GM23338 (cell line): ENCODE measurements at regions not wholly inside any gene's neighbourhood (a gene's known extent, or its start where the extent isn't known, plus 50 kb on each side); places are given as distances from the start of the nearest gene placed in this dataset.

Experiments
- ATAC-seq: fragments of 200-7000 bp; cut with Tn5 transposase; 3 replicates; pipeline ENCODE4 v1.9.1; 2020
- DNase-seq: peaks from one replicate; pipeline ENCODE4 v3.0.0-alpha.2; 2015; ENCODE audit warnings: low spot score
- H2AFZ ChIP-seq: fragments of 200-600 bp; sonication (generic); 2 replicates; pipeline ENCODE4 v1.8.0; 2016; ENCODE audit warnings: antibody characterized with exemption, mild to moderate bottlenecking, moderate library complexity
- H3F3A ChIP-seq: fragments of 200-600 bp; sonication (generic); replicated peaks from 2 replicates; pipeline ENCODE4 v1.8.0; 2017; ENCODE audit warnings: antibody characterized with exemption, mixed run types, low read depth
- H3K27ac ChIP-seq: fragments of 200-600 bp; sonication (generic); 2 replicates; pipeline ENCODE4 v1.6.1; 2016; ENCODE audit warnings: low read depth
- H3K27me3 ChIP-seq: fragments of 200-600 bp; sonication (generic); 2 replicates; pipeline ENCODE4 v1.8.0; 2016; ENCODE audit warnings: mild to moderate bottlenecking, mixed run types, moderate library complexity; ENCODE audit not compliant: insufficient read depth
- H3K36me3 ChIP-seq: fragments of 200-600 bp; sonication (generic); 2 replicates; pipeline ENCODE4 v1.8.0; 2016; ENCODE audit warnings: mild to moderate bottlenecking; ENCODE audit not compliant: insufficient read depth
- H3K4me1 ChIP-seq: fragments of 200-600 bp; sonication (generic); 2 replicates; pipeline ENCODE4 v1.8.0; 2016; ENCODE audit warnings: mild to moderate bottlenecking, moderate library complexity; ENCODE audit not compliant: insufficient read depth
- H3K4me2 ChIP-seq: fragments of 200-600 bp; sonication (generic); 2 replicates; pipeline ENCODE4 v1.7.1; 2017; ENCODE audit warnings: mixed run types
- H3K4me3 ChIP-seq: fragments of 200-600 bp; sonication (generic); 2 replicates; pipeline ENCODE4 v1.6.1; 2016; ENCODE audit warnings: mixed run types
- H3K79me2 ChIP-seq: fragments of 200-600 bp; sonication (generic); replicated peaks from 2 replicates; pipeline ENCODE4 v1.8.0; 2017; ENCODE audit warnings: mild to moderate bottlenecking; ENCODE audit not compliant: insufficient read depth
- H3K9me2 ChIP-seq: fragments of 200-600 bp; sonication (generic); 2 replicates; pipeline ENCODE4 v1.8.0; 2017; ENCODE audit not compliant: insufficient read depth
- H4K20me1 ChIP-seq: fragments of 200-600 bp; sonication (generic); replicated peaks from 2 replicates; pipeline ENCODE4 v1.8.0; 2017; ENCODE audit warnings: mild to moderate bottlenecking; ENCODE audit not compliant: insufficient read depth
- H3K27ac Mint-ChIP-seq: 2 replicates; pipeline ENCODE4 v1.8.0; 2020; ENCODE audit warnings: inconsistent platforms, mild to moderate bottlenecking, moderate library complexity, mixed read lengths
- H3K27me3 Mint-ChIP-seq: 3 replicates; pipeline ENCODE4 v1.8.0; 2022; ENCODE audit warnings: low read depth, mild to moderate bottlenecking, moderate library complexity, mixed read lengths, inconsistent platforms; ENCODE audit not compliant: insufficient read depth, poor library complexity
- H3K36me3 Mint-ChIP-seq: 3 replicates; pipeline ENCODE4 v1.8.0; 2021; ENCODE audit warnings: low read depth, mild to moderate bottlenecking, inconsistent platforms, moderate library complexity, mixed read lengths
- H3K4me1 Mint-ChIP-seq: 3 replicates; pipeline ENCODE4 v1.8.0; 2020; ENCODE audit warnings: mild to moderate bottlenecking, inconsistent platforms, mixed read lengths
- H3K4me3 Mint-ChIP-seq: 3 replicates; pipeline ENCODE4 v1.8.0; 2021; ENCODE audit warnings: moderate library complexity, mild to moderate bottlenecking, inconsistent platforms, mixed read lengths
- H3K9me3 Mint-ChIP-seq: 3 replicates; pipeline ENCODE4 v1.8.0; 2020; ENCODE audit warnings: moderate library complexity, mild to moderate bottlenecking, inconsistent platforms, mixed read lengths
- CREB1 ChIP-seq: fragments of 250-450 bp; sonication (Bioruptor Pico); IDR thresholded peaks from 2 replicates; pipeline ENCODE4 v1.5.0; 2020; ENCODE audit warnings: low read depth, mild to moderate bottlenecking, moderate library complexity
- EZH2phosphoT487 ChIP-seq: fragments of 200-600 bp; sonication (generic); IDR thresholded peaks from one replicate; pipeline ENCODE4 v1.8.1; 2018; ENCODE audit warnings: antibody characterized with exemption; ENCODE audit not compliant: unreplicated experiment
- NANOG ChIP-seq: IDR thresholded peaks from 2 replicates; pipeline ENCODE4 v1.6.1; 2016; ENCODE audit warnings: antibody characterized with exemption, borderline replicate concordance
- STAT1 ChIP-seq: IDR thresholded peaks from one replicate; pipeline ENCODE4 v1.6.1; 2016; ENCODE audit warnings: antibody characterized with exemption; ENCODE audit not compliant: unreplicated experiment
- ZNF114 ChIP-seq: fragments of 250-450 bp; sonication (Bioruptor Pico); IDR thresholded peaks from 2 replicates; pipeline ENCODE4 v1.5.0; 2020; ENCODE audit warnings: mild to moderate bottlenecking, moderate library complexity
- ZNF331 ChIP-seq: fragments of 250-450 bp; sonication (Bioruptor Pico); IDR thresholded peaks from 2 replicates; pipeline ENCODE4 v1.5.0; 2020; ENCODE audit warnings: low read depth, mild to moderate bottlenecking, moderate library complexity
- TF ChIP-seq, protein P1 (sequence below): IDR thresholded peaks from 2 replicates; pipeline ENCODE4 v1.6.1; 2016; ENCODE audit warnings: antibody characterized with exemption
- TF ChIP-seq, protein P2 (sequence below), 2 experiments: fragments of 200-600 bp in 1 of 2; sonication (generic) in 1 of 2; conservative IDR thresholded peaks; 2 replicates each; pipeline versions ENCODE4 v1.5.1 to v1.6.1; 2016 to 2017; ENCODE audit warnings: antibody characterized with exemption in 2 of 2, low read depth in 2 of 2, mild to moderate bottlenecking in 2 of 2, moderate library complexity in 1 of 2
- TF ChIP-seq, protein P3 (sequence below): IDR thresholded peaks from one replicate; pipeline ENCODE4 v1.6.1; 2018; ENCODE audit warnings: antibody characterized with exemption; ENCODE audit not compliant: unreplicated experiment

DNA sequence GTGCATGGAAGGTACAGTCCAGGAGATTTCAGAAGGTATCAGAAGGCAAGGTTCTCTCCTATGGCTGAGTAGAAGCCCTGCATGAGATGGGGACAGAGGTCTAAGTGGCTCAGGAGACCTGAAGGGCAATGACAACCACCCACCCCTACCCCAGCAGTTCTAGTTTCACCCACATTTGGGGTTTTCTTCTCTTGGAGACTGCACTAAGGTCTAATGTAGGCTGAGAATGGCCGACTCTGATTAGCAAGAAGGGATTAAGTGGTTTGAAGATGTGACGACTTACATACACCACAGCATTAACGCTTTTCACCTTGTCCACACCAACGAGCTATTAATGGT is 71.7 kb upstream of the SOX5 start (continued):
- no peak for TF ChIP-seq CREB1 (CRISPR knock-in tag)
- TF ChIP-seq ZNF114: no peak
- TF ChIP-seq NANOG: no peak
- TF ChIP-seq ZNF331 (CRISPR knock-in tag): no peak

DNA sequence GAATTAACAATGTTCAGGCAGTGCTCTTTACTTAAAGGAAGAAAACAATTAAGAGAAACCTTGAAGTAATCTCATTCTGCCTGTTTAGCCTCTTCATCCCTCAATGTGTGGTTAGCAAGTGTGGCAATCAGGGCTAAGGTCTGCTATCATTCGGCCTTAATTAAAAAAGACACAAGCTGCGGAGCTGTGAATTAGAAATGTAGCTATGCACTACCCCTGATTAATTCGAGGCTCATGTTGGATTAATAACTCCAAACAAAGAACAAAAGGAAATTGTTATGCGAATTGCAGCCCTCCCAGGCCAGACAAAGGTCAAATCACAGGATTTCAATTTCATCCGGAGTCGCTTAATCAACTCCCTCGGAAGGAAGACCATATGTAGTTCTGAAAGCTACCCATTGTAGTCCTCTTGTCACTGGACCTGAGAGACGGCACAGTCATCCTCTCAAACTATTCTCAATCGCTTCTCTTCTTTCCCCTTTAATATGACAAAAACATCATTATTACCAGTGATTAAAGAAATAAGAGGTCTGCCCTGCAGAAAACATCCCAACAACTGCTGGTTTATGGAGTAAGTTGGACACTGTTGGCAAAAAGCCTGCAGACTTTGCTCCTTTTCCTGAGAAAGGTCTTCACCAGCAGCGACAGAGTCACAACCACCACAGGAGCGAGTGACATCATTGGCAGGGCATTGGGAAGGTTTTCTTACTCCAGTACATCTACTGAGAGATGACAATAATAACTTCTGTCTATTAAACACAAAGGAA is 71.1 kb upstream of the SOX5 start:
- TF ChIP-seq, protein P1, sequence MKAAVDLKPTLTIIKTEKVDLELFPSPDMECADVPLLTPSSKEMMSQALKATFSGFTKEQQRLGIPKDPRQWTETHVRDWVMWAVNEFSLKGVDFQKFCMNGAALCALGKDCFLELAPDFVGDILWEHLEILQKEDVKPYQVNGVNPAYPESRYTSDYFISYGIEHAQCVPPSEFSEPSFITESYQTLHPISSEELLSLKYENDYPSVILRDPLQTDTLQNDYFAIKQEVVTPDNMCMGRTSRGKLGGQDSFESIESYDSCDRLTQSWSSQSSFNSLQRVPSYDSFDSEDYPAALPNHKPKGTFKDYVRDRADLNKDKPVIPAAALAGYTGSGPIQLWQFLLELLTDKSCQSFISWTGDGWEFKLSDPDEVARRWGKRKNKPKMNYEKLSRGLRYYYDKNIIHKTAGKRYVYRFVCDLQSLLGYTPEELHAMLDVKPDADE: no peak
- no peak for TF ChIP-seq ZNF331 (CRISPR knock-in tag)
- no peak for TF ChIP-seq CREB1 (CRISPR knock-in tag)
- TF ChIP-seq STAT1: no peak
- TF ChIP-seq, protein P2, sequence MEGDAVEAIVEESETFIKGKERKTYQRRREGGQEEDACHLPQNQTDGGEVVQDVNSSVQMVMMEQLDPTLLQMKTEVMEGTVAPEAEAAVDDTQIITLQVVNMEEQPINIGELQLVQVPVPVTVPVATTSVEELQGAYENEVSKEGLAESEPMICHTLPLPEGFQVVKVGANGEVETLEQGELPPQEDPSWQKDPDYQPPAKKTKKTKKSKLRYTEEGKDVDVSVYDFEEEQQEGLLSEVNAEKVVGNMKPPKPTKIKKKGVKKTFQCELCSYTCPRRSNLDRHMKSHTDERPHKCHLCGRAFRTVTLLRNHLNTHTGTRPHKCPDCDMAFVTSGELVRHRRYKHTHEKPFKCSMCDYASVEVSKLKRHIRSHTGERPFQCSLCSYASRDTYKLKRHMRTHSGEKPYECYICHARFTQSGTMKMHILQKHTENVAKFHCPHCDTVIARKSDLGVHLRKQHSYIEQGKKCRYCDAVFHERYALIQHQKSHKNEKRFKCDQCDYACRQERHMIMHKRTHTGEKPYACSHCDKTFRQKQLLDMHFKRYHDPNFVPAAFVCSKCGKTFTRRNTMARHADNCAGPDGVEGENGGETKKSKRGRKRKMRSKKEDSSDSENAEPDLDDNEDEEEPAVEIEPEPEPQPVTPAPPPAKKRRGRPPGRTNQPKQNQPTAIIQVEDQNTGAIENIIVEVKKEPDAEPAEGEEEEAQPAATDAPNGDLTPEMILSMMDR (conservative IDR thresholded peaks at IDR 0.05; ENCODE audit: low read depth in 2 of 2): no peak
- TF ChIP-seq, protein P3, sequence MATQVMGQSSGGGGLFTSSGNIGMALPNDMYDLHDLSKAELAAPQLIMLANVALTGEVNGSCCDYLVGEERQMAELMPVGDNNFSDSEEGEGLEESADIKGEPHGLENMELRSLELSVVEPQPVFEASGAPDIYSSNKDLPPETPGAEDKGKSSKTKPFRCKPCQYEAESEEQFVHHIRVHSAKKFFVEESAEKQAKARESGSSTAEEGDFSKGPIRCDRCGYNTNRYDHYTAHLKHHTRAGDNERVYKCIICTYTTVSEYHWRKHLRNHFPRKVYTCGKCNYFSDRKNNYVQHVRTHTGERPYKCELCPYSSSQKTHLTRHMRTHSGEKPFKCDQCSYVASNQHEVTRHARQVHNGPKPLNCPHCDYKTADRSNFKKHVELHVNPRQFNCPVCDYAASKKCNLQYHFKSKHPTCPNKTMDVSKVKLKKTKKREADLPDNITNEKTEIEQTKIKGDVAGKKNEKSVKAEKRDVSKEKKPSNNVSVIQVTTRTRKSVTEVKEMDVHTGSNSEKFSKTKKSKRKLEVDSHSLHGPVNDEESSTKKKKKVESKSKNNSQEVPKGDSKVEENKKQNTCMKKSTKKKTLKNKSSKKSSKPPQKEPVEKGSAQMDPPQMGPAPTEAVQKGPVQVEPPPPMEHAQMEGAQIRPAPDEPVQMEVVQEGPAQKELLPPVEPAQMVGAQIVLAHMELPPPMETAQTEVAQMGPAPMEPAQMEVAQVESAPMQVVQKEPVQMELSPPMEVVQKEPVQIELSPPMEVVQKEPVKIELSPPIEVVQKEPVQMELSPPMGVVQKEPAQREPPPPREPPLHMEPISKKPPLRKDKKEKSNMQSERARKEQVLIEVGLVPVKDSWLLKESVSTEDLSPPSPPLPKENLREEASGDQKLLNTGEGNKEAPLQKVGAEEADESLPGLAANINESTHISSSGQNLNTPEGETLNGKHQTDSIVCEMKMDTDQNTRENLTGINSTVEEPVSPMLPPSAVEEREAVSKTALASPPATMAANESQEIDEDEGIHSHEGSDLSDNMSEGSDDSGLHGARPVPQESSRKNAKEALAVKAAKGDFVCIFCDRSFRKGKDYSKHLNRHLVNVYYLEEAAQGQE: no peak
- TF ChIP-seq EZH2phosphoT487: no peak
- H3K4me3 Mint-ChIP-seq: no peak overlapping the region
- no peaks in the 10 kb centered on the region for H3K9me2 ChIP-seq
- no peaks in the 10 kb centered on the region for H3K4me1 ChIP-seq
- peaks cover 11% of the 10 kb centered on the region; the same call in 2 of the 3 replicates for H3K4me1 Mint-ChIP-seq
- H3K79me2 ChIP-seq: no peaks in the 10 kb centered on the region
- DNase-seq: no peak
- H3K27me3 Mint-ChIP-seq: peaks cover 17% of the 10 kb centered on the region
- no peaks in the 10 kb centered on the region for H3K9me3 Mint-ChIP-seq
- H3K36me3 ChIP-seq: no peaks in the 10 kb centered on the region
- H3K4me3 ChIP-seq: no peak overlapping the region
- H2AFZ ChIP-seq: no peak overlapping the region
- H3F3A ChIP-seq: no peaks in the 10 kb centered on the region
- H3K27me3 ChIP-seq: peaks cover 16% of the 10 kb centered on the region
- no peak overlapping the region for H3K27ac Mint-ChIP-seq
- H4K20me1 ChIP-seq: no peaks in the 10 kb centered on the region
- no peak overlapping the region for H3K4me2 ChIP-seq
- no peaks in the 10 kb centered on the region for H3K36me3 Mint-ChIP-seq
- no peak for ATAC-seq
- no peak overlapping the region for H3K27ac ChIP-seq
